HEK293 (cell line): ENCODE measurements at regions not wholly inside any gene's neighbourhood (a gene's known extent, or its start where the extent isn't known, plus 50 kb on each side); places are given as distances from the start of the nearest gene placed in this dataset.

Experiments
- CTCF ChIA-PET: fragments of 350-600 bp; formaldehyde crosslinking; extraction: SDS; loops from one replicate; lab custom pipeline; 2021; ENCODE audit warnings: antibody characterized with exemption; lab: Yijun Ruan, JAX
- POLR2A ChIA-PET: fragments of 300-600 bp; formaldehyde crosslinking; extraction: SDS; loops from one replicate; lab custom pipeline; 2020; ENCODE audit warnings: antibody characterized with exemption, inconsistent platforms; lab: Yijun Ruan, JAX
- H3K27ac ChIP-seq: fragments of 200-500 bp; sonication (Bioruptor generic); 2 replicates; pipeline ENCODE4 v1.5.1; 2014; ENCODE audit warnings: low read depth, low read length, control low read depth, inconsistent platforms; ENCODE audit errors: extremely low read depth
- H3K36me3 ChIP-seq, 2 experiments: fragments of 200-500 bp in 1 of 2; sonication (Bioruptor generic) in 1 of 2; 1 replicate in 1 of 2; 2 replicates in 1 of 2; pipeline ENCODE4 v1.5.1; 2014 to 2017; ENCODE audit warnings: inconsistent platforms in 2 of 2, low read length in 2 of 2; ENCODE audit not compliant: control insufficient read depth in 2 of 2, insufficient read depth in 1 of 2
- H3K4me1 ChIP-seq: fragments of 200-500 bp; sonication (Bioruptor generic); 2 replicates; pipeline ENCODE4 v1.5.1; 2014; ENCODE audit warnings: mild to moderate bottlenecking, low read length, inconsistent platforms; ENCODE audit not compliant: control insufficient read depth, insufficient read depth
- H3K4me3 ChIP-seq: 2 replicates; pipeline ENCODE4 v1.5.1; 2011; ENCODE audit warnings: low read depth, mild to moderate bottlenecking, control low read depth, low read length, moderate library complexity
- H3K9me3 ChIP-seq: fragments of 200-500 bp; sonication (Bioruptor generic); 2 replicates; pipeline ENCODE4 v1.5.1; 2014; ENCODE audit warnings: low read depth, low read length, inconsistent platforms; ENCODE audit not compliant: control insufficient read depth, insufficient read depth
- HOXA7 ChIP-seq: sonication (generic); formaldehyde crosslinking; IDR thresholded peaks from 2 replicates; pipeline ENCODE4 v1.8.1; 2022; ENCODE audit warnings: missing genetic modification reagents, borderline replicate concordance
- IKZF3 ChIP-seq: fragments of 450-650 bp; IDR thresholded peaks from 2 replicates; pipeline ENCODE4 v1.5.0; 2018; ENCODE audit warnings: missing biosample characterization, mild to moderate bottlenecking, missing genetic modification characterization, moderate library complexity
- OSR2 ChIP-seq: fragments of 450-650 bp; formaldehyde crosslinking; IDR thresholded peaks from 2 replicates; pipeline ENCODE4 v1.5.1; 2016; ENCODE audit warnings: missing biosample characterization, missing genetic modification characterization
- OVOL3 ChIP-seq: fragments of 450-650 bp; formaldehyde crosslinking; IDR thresholded peaks from 2 replicates; pipeline ENCODE4 v1.5.1; 2016; ENCODE audit warnings: missing biosample characterization, missing genetic modification characterization
- SCRT2 ChIP-seq: fragments of 450-650 bp; formaldehyde crosslinking; IDR thresholded peaks from 2 replicates; pipeline ENCODE4 v1.5.1; 2016; ENCODE audit warnings: missing biosample characterization, missing genetic modification characterization
- ZBTB49 ChIP-seq: fragments of 450-650 bp; formaldehyde crosslinking; IDR thresholded peaks from 2 replicates; pipeline ENCODE4 v1.5.1; 2016; ENCODE audit warnings: missing biosample characterization, missing genetic modification characterization, low read depth
- ZFP37 ChIP-seq: fragments of 450-650 bp; formaldehyde crosslinking; IDR thresholded peaks from 2 replicates; pipeline ENCODE4 v1.5.1; 2016; ENCODE audit warnings: missing biosample characterization, missing genetic modification characterization
- ZNF148 ChIP-seq: fragments of 450-650 bp; formaldehyde crosslinking; IDR thresholded peaks from 2 replicates; pipeline ENCODE4 v1.5.0; 2017; ENCODE audit warnings: missing biosample characterization, missing genetic modification characterization, borderline replicate concordance
- ZNF175 ChIP-seq: fragments of 450-650 bp; formaldehyde crosslinking; IDR thresholded peaks from 2 replicates; pipeline ENCODE4 v1.5.1; 2016; ENCODE audit warnings: missing biosample characterization, missing genetic modification characterization
- ZNF202 ChIP-seq: fragments of 450-650 bp; formaldehyde crosslinking; IDR thresholded peaks from 2 replicates; pipeline ENCODE4 v1.5.1; 2016; ENCODE audit warnings: missing biosample characterization, missing genetic modification characterization, borderline replicate concordance
- ZNF391 ChIP-seq: fragments of 450-650 bp; formaldehyde crosslinking; IDR thresholded peaks from 2 replicates; pipeline ENCODE4 v1.5.1; 2016; ENCODE audit warnings: low read depth, missing biosample characterization, missing genetic modification characterization, borderline replicate concordance
- ZNF585B ChIP-seq: fragments of 450-650 bp; formaldehyde crosslinking; IDR thresholded peaks from 2 replicates; pipeline ENCODE4 v1.5.1; 2016; ENCODE audit warnings: missing biosample characterization, missing genetic modification characterization
- ZNF624 ChIP-seq: fragments of 450-650 bp; formaldehyde crosslinking; IDR thresholded peaks from 2 replicates; pipeline ENCODE4 v1.5.1; 2017; ENCODE audit warnings: missing biosample characterization, missing genetic modification characterization
- ZNF658 ChIP-seq: fragments of 450-650 bp; formaldehyde crosslinking; IDR thresholded peaks from 2 replicates; pipeline ENCODE4; 2016; ENCODE audit warnings: missing biosample characterization, missing genetic modification characterization
- ZNF660 ChIP-seq: fragments of 450-650 bp; IDR thresholded peaks from 2 replicates; pipeline ENCODE4 v1.5.1; 2018; ENCODE audit warnings: missing biosample characterization, mild to moderate bottlenecking, missing genetic modification characterization
- ZNF707 ChIP-seq: fragments of 450-650 bp; formaldehyde crosslinking; IDR thresholded peaks from 2 replicates; pipeline ENCODE4 v1.5.1; 2016; ENCODE audit warnings: missing biosample characterization, missing genetic modification characterization
- ZSCAN30 ChIP-seq: fragments of 450-650 bp; IDR thresholded peaks from 2 replicates; pipeline ENCODE4 v1.5.1; 2018; ENCODE audit warnings: missing biosample characterization, mild to moderate bottlenecking, missing genetic modification characterization, moderate library complexity
- TF ChIP-seq, protein P1 (sequence below): fragments of 450-650 bp; IDR thresholded peaks from 2 replicates; pipeline ENCODE4 v1.5.1; 2018; ENCODE audit warnings: missing biosample characterization, missing genetic modification characterization
- TF ChIP-seq, protein P2 (sequence below): fragments of 450-650 bp; formaldehyde crosslinking; IDR thresholded peaks from 2 replicates; pipeline ENCODE4 v1.5.1; 2017; ENCODE audit warnings: missing biosample characterization, missing genetic modification characterization
- TF ChIP-seq, protein P3 (sequence below): fragments of 450-650 bp; formaldehyde crosslinking; IDR thresholded peaks from 2 replicates; pipeline ENCODE4 v1.5.1; 2016; ENCODE audit warnings: missing biosample characterization, missing genetic modification characterization

DNA sequence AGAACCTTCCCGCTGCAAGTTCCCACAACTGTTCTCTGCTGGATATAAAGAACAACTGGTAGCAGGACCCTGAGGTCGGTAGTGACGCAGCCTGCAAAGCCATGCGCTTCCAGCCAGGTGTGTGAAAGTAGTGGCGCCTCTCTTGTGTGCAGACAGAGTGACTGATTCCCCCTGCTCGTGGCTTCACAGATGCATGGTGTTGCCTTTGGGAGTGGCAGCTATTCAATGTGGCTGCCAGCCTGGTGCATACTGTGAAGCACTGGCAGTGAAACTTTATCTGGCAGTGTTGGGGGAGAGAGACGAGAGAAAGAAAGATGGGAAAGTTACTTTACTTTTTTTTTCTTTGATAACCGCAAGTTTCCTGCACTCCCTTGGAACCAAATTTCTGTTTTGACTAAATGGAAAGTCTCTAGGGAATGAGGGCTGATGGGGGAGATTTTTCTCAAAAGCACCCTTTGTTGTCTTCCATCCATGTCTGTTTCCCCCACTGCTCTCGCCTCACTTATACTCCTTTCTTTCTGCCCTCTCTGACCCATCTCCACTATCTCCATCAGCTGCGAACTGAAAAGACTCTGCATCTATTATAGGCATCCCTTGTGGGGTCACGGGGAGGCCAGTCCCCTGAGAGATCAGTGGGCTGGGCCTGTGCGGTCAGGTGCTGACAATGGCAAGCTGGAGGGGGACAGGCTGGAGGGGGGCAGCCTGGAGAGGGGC, 90.0 kb upstream of the TNP1 start (continued):
- TF ChIP-seq ZBTB49 (tag by site-specific recombination), result no peak
- TF ChIP-seq, all 188 proteins: peak for 0

GRCh38 chr2:216947055-216947454, 87.2 kb upstream of the TNP1 start:
- no peaks in the 10 kb centered on the region for H3K36me3 ChIP-seq
- CTCF ChIA-PET, result no interaction called here
- POLR2A ChIA-PET, result no interaction called here
- H3K9me3 ChIP-seq, result no peaks in the 10 kb centered on the region
- H3K27ac ChIP-seq, result no peak overlapping the region
- H3K4me1 ChIP-seq, result no peaks in the 10 kb centered on the region
- H3K4me3 ChIP-seq, result no peak overlapping the region
- TF ChIP-seq, protein P1, sequence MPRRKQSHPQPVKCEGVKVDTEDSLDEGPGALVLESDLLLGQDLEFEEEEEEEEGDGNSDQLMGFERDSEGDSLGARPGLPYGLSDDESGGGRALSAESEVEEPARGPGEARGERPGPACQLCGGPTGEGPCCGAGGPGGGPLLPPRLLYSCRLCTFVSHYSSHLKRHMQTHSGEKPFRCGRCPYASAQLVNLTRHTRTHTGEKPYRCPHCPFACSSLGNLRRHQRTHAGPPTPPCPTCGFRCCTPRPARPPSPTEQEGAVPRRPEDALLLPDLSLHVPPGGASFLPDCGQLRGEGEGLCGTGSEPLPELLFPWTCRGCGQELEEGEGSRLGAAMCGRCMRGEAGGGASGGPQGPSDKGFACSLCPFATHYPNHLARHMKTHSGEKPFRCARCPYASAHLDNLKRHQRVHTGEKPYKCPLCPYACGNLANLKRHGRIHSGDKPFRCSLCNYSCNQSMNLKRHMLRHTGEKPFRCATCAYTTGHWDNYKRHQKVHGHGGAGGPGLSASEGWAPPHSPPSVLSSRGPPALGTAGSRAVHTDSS (tag by site-specific recombination), result no peak

- no peaks in the 10 kb centered on the region for H3K9me3 ChIP-seq
- CTCF ChIA-PET, result no interaction called here
- no peak for TF ChIP-seq ZFP37 (tag by site-specific recombination)
- TF ChIP-seq ZNF707 (tag by site-specific recombination), result no peak
- no peak for TF ChIP-seq HOXA7 (CRISPR knock-in tag)
- no peak for TF ChIP-seq ZNF585B (tag by site-specific recombination)
- no peak for TF ChIP-seq ZNF658
- TF ChIP-seq SCRT2 (tag by site-specific recombination), result no peak
- no peak for TF ChIP-seq ZNF391 (tag by site-specific recombination)
- no peak for TF ChIP-seq ZSCAN30 (tag by site-specific recombination)
- TF ChIP-seq, protein P2, sequence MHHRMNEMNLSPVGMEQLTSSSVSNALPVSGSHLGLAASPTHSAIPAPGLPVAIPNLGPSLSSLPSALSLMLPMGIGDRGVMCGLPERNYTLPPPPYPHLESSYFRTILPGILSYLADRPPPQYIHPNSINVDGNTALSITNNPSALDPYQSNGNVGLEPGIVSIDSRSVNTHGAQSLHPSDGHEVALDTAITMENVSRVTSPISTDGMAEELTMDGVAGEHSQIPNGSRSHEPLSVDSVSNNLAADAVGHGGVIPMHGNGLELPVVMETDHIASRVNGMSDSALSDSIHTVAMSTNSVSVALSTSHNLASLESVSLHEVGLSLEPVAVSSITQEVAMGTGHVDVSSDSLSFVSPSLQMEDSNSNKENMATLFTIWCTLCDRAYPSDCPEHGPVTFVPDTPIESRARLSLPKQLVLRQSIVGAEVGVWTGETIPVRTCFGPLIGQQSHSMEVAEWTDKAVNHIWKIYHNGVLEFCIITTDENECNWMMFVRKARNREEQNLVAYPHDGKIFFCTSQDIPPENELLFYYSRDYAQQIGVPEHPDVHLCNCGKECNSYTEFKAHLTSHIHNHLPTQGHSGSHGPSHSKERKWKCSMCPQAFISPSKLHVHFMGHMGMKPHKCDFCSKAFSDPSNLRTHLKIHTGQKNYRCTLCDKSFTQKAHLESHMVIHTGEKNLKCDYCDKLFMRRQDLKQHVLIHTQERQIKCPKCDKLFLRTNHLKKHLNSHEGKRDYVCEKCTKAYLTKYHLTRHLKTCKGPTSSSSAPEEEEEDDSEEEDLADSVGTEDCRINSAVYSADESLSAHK (tag by site-specific recombination), result no peak
- TF ChIP-seq OVOL3 (tag by site-specific recombination), result no peak
- H3K27ac ChIP-seq, result no peak overlapping the region
- no peak overlapping the region for H3K4me3 ChIP-seq
- POLR2A ChIA-PET, result no interaction called here
- H3K36me3 ChIP-seq, result no peaks in the 10 kb centered on the region
- no peaks in the 10 kb centered on the region for H3K4me1 ChIP-seq
These were observed 84.9 kb upstream of the TNP1 start for GRCh38 chr2:216944733-216945132.

DNA sequence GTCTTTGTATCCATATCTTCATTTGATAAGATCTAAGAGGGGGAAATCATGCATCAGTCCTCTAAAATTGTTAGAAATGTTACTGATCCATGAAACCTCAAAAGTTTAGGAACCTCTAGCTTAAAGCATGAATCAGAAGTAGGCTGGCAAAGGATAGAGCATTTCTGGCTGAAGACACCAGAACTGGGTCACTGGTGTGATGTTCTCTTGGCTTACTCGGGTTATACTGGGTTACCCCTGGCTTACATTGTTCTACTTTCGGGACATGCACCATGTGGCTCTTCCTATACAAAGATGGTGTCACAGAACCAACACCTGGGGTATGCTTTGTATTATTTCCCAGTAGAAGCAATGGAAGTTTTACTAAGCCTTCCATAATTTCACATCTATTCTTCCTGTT, 83.2 kb upstream of the TNP1 start:
- H3K27ac ChIP-seq, result no peak overlapping the region
- no peaks in the 10 kb centered on the region for H3K36me3 ChIP-seq
- POLR2A ChIA-PET, result no interaction called here
- H3K9me3 ChIP-seq, result no peaks in the 10 kb centered on the region
- H3K4me1 ChIP-seq, result no peaks in the 10 kb centered on the region
- CTCF ChIA-PET, result interaction anchor here (0.6 kb wide), 1 partner anchor 41 kb away, joined by 3 read pairs; no protein-coding TSS in a partner anchor
- H3K4me3 ChIP-seq, result no peak overlapping the region
- TF ChIP-seq, protein P3, sequence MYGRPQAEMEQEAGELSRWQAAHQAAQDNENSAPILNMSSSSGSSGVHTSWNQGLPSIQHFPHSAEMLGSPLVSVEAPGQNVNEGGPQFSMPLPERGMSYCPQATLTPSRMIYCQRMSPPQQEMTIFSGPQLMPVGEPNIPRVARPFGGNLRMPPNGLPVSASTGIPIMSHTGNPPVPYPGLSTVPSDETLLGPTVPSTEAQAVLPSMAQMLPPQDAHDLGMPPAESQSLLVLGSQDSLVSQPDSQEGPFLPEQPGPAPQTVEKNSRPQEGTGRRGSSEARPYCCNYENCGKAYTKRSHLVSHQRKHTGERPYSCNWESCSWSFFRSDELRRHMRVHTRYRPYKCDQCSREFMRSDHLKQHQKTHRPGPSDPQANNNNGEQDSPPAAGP (tag by site-specific recombination), result no peak
- TF ChIP-seq IKZF3 (tag by site-specific recombination) (no peak), ZNF624 (tag by site-specific recombination) (no peak), ZNF175 (tag by site-specific recombination) (no peak), OSR2 (tag by site-specific recombination) (no peak), ZNF202 (tag by site-specific recombination) (no peak), ZNF148 (no peak), ZNF660 (tag by site-specific recombination) (no peak), ZNF391 (tag by site-specific recombination) (no peak), ZFP37 (tag by site-specific recombination) (no peak)
